ENCODE measurements at regions not wholly inside any gene's neighbourhood (a gene's known extent, or its start where the extent isn't known, plus 50 kb on each side); places are given as distances from the start of the nearest gene placed in this dataset.

DNA sequence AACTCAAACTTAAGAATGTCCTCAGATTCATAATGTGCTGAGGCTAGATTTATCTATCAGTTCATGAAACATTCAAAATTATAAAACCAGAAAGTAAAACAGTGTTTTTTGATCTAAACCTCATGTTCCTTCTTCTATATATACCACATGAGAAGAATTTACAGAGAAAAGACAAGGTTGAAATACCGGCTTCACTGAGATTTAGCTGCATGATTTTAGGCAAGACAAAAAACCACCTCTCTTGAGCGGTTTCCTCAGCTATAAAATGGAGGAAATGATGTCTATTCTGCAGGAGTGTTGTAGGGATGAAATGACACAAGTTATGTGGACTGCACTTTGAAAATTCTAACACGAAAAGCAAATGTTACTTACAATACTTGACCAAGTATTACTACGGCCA lies 80.6 kb upstream of the FOXB1 start:
- BruUV-seq (replicated peaks), result no TSS peak
- no peak for ATAC-seq
- in situ Hi-C loops (cut with HindIII; ENCODE audit: low pct_unique_long_range_greater_than_20kb, low sequenced_read_pairs), result no loop called here

DNA sequence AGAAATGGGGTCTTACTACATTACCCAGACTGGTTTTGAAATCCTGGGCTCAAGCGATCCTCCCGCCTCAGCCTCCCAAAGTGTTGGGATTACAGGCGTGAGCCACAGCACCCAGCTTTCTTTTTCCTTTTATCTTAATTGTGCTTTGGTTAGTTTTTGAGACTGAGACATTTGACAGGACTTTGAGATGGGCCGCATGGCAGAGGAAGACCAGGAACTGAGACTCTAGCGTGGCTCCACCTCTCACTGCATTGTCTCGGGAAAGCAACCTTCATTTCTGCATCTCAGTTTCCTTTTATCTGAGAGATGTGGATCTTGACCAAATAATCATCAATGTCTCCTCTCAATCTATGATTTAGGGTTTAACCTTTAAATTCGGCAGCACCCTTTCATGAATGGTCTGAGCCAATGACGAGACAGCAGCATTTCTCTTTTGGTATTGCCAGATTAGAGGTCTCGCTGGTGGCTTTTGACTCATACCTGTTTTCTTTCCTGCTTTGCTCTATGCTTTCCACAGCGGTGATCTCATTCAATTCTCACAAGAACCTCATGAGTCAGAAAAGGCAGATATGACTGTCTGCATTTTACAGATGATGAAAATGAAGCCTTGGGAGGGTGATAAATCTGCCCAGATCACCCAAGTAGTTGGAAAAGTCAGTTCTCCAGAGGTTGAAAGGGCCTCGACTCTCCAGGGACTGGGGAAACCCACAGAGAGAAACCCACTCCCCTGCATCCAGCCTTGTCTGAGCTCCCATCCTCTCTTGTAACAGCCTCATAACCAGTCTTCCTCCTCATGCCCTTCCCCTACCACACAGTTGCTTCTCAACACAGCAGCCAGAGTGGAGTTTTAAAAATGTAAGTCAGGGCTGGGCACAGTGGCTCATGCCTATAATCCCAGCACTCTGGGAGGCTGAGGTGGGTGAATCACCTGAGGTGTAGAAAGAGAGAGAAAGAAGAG lies 84.8 kb upstream of the FOXB1 start:
- POLR2A ChIA-PET, result no interaction called here
- no peak overlapping the region for H3K27ac ChIP-seq (ENCODE audit: low read length)
- no peaks in the 10 kb centered on the region for H3K4me1 ChIP-seq (ENCODE audit: control insufficient read depth, insufficient read depth, low read length)
- intact Hi-C loops (cut with micrococcal nuclease; ENCODE audit: unreplicated experiment) (loop anchor here (10.0 kb wide), 2 partner anchors 156 to 194 kb away; no protein-coding TSS in a partner anchor), in situ Hi-C loops (cut with HindIII; ENCODE audit: low pct_unique_long_range_greater_than_20kb, low sequenced_read_pairs) (no loop called here)
- CTCF ChIA-PET, result interaction anchor here (1.3 kb wide), 1 partner anchor 160 kb away, joined by 3 read pairs; no protein-coding TSS in a partner anchor
- no peaks in the 10 kb centered on the region for H3K27me3 ChIP-seq (ENCODE audit: control insufficient read depth, insufficient read depth, low read length)
- 0 out of 2 replicates have a peak, but pooled peaks have one; percentile 57 for ATAC-seq
- H3K4me3 ChIP-seq (ENCODE audit: low read depth in 2 of 2, low read length in 2 of 2), result no peak overlapping the region
- DNase-seq (ENCODE audit: low read depth, low spot score), result peak; percentile 54
- H3K36me3 ChIP-seq (ENCODE audit: control insufficient read depth, insufficient read depth, low read length), result no peaks in the 10 kb centered on the region
- TF ChIP-seq POLR2AphosphoS5 (IDR thresholded peaks at IDR 0.05; ENCODE audit: low read depth, low read length) (no peak), TCF7L2 (IDR thresholded peaks at IDR 0.05; ENCODE audit: low read depth, low read length) (no peak), SIN3A (IDR thresholded peaks at IDR 0.05; ENCODE audit: borderline replicate concordance, insufficient read depth, low read depth, low read length) (no peak)
- TF ChIP-seq, protein P1, sequence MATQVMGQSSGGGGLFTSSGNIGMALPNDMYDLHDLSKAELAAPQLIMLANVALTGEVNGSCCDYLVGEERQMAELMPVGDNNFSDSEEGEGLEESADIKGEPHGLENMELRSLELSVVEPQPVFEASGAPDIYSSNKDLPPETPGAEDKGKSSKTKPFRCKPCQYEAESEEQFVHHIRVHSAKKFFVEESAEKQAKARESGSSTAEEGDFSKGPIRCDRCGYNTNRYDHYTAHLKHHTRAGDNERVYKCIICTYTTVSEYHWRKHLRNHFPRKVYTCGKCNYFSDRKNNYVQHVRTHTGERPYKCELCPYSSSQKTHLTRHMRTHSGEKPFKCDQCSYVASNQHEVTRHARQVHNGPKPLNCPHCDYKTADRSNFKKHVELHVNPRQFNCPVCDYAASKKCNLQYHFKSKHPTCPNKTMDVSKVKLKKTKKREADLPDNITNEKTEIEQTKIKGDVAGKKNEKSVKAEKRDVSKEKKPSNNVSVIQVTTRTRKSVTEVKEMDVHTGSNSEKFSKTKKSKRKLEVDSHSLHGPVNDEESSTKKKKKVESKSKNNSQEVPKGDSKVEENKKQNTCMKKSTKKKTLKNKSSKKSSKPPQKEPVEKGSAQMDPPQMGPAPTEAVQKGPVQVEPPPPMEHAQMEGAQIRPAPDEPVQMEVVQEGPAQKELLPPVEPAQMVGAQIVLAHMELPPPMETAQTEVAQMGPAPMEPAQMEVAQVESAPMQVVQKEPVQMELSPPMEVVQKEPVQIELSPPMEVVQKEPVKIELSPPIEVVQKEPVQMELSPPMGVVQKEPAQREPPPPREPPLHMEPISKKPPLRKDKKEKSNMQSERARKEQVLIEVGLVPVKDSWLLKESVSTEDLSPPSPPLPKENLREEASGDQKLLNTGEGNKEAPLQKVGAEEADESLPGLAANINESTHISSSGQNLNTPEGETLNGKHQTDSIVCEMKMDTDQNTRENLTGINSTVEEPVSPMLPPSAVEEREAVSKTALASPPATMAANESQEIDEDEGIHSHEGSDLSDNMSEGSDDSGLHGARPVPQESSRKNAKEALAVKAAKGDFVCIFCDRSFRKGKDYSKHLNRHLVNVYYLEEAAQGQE (IDR thresholded peaks at IDR 0.05; ENCODE audit: insufficient read depth in 1 of 2, low read depth in 2 of 2, low read length in 1 of 2), result no peak
- TF ChIP-seq, protein P2, sequence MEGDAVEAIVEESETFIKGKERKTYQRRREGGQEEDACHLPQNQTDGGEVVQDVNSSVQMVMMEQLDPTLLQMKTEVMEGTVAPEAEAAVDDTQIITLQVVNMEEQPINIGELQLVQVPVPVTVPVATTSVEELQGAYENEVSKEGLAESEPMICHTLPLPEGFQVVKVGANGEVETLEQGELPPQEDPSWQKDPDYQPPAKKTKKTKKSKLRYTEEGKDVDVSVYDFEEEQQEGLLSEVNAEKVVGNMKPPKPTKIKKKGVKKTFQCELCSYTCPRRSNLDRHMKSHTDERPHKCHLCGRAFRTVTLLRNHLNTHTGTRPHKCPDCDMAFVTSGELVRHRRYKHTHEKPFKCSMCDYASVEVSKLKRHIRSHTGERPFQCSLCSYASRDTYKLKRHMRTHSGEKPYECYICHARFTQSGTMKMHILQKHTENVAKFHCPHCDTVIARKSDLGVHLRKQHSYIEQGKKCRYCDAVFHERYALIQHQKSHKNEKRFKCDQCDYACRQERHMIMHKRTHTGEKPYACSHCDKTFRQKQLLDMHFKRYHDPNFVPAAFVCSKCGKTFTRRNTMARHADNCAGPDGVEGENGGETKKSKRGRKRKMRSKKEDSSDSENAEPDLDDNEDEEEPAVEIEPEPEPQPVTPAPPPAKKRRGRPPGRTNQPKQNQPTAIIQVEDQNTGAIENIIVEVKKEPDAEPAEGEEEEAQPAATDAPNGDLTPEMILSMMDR (IDR thresholded peaks at IDR 0.05), result no peak
- H3K9me3 ChIP-seq (ENCODE audit: control insufficient read depth, insufficient read depth, low read depth, low read length), result no peaks in the 10 kb centered on the region
- no TSS peak for BruUV-seq (replicated peaks)

More for the DNA sequence above, 80.6 kb upstream of the FOXB1 start:
- no peak overlapping the region for H3K27ac ChIP-seq (ENCODE audit: low read length)
- no peaks in the 10 kb centered on the region for H3K27me3 ChIP-seq (ENCODE audit: control insufficient read depth, insufficient read depth, low read length)
- ChIA-PET POLR2A (no interaction called here), CTCF (no interaction called here)
- H3K9me3 ChIP-seq (ENCODE audit: control insufficient read depth, insufficient read depth, low read depth, low read length), result no peaks in the 10 kb centered on the region
- DNase-seq (ENCODE audit: low read depth, low spot score), result no peak
- H3K4me3 ChIP-seq (ENCODE audit: low read depth in 2 of 2, low read length in 2 of 2), result no peak overlapping the region
- intact Hi-C loops (cut with micrococcal nuclease; ENCODE audit: unreplicated experiment), result no loop called here
- H3K36me3 ChIP-seq (ENCODE audit: control insufficient read depth, insufficient read depth, low read length), result no peaks in the 10 kb centered on the region
- no peaks in the 10 kb centered on the region for H3K4me1 ChIP-seq (ENCODE audit: control insufficient read depth, insufficient read depth, low read length)
- TF ChIP-seq, protein P1 (IDR thresholded peaks at IDR 0.05; ENCODE audit: insufficient read depth in 1 of 2, low read depth in 2 of 2, low read length in 1 of 2), result no peak
- no peak for TF ChIP-seq POLR2AphosphoS5 (IDR thresholded peaks at IDR 0.05; ENCODE audit: low read depth, low read length)
- TF ChIP-seq SIN3A (IDR thresholded peaks at IDR 0.05; ENCODE audit: borderline replicate concordance, insufficient read depth, low read depth, low read length), result no peak
- no peak for TF ChIP-seq TCF7L2 (IDR thresholded peaks at IDR 0.05; ENCODE audit: low read depth, low read length)
- TF ChIP-seq, protein P2 (IDR thresholded peaks at IDR 0.05), result no peak

Data from Panc1 (cell line).